ENCODE measurements at regions not wholly inside any gene's neighbourhood (a gene's known extent, or its start where the extent isn't known, plus 50 kb on each side); places are given as distances from the start of the nearest gene placed in this dataset.

- TF ChIP-seq CTCF (IDR thresholded peaks at IDR 0.05; ENCODE audit: insufficient read depth, low read length, poor library complexity, severe bottlenecking) = no peak
- H3K4me3 ChIP-seq (ENCODE audit: low read depth, low read length) = no peak overlapping the region
- H3K36me3 ChIP-seq (ENCODE audit: control insufficient read depth, insufficient read depth, low read length) = no peaks in the 10 kb centered on the region
- DNase-seq (ENCODE audit: low read depth) = no peak
- H3K27me3 ChIP-seq (ENCODE audit: control insufficient read depth, insufficient read depth, low read length) = peaks cover under 1% of the 10 kb centered on the region
These were observed 105.7 kb upstream of the GATB start for GRCh38 chr4:151866592-151866918.

DNA sequence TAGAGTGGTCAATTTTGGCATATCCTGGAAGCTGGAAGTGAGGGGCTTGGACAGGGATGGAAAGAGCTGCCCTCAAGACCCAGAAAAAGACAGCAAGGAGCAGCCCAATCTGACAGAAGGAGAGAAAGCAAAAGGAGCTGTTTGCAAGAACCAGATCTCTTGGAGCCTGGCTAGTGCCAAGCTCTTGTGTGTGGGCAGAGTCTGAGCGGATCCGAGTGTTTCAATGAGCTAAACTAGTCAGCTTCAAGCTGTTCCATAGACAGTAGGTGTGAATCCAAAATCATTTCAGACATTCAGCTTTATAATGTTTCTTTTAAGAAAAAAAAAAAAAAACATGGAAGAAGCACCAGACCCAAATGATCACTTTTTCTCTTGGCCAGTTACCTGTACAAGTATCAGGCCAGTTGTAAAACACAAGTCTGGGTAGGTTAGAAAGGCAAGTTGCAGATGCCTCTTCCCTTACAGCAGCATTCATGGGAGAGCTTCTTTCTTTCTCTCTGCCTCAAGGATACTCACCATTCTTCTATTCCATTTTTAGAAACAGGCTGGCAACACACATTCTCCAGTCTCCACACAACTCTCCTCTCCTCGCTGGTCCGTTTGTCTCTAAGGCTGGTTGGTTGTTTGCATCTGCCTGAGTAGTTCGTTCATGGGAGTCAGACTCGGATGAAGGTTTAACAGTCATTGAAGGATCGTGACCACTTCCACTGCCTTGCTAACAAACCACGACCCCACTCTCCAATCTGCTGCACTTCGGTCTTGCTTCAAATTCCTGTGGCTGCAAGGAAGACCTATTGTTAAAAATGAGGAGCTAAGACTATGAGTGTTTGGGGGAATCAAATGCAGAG is 105.2 kb upstream of the GATB start:
- H3K36me3 ChIP-seq (ENCODE audit: control insufficient read depth, insufficient read depth, low read length) = no peaks in the 10 kb centered on the region
- DNase-seq (ENCODE audit: low read depth) = no peak
- H3K4me3 ChIP-seq (ENCODE audit: low read depth, low read length) = no peak overlapping the region
- H3K27me3 ChIP-seq (ENCODE audit: control insufficient read depth, insufficient read depth, low read length) = peaks cover 2% of the 10 kb centered on the region
- no peak for TF ChIP-seq CTCF (IDR thresholded peaks at IDR 0.05; ENCODE audit: insufficient read depth, low read length, poor library complexity, severe bottlenecking)

DNA sequence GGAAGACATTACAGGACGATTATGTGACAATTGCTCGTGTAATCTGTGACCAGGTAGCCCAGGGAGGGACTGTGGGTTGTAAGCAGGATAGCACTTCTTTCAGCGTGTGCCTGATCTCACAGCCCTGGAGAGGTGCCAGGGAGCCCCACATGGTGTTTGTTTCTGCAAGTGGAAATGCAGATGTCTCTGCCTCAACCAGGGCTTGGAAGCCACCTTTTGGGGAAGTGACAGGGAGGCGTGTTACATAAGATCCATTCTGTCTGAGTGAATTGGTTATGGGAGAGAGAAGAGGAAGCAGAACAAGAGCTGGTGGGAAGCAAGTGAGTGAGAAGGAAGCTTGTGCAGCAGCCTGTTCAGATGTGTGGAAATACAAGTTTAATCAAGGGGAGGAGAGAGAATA is 104.5 kb upstream of the GATB start:
- no peak for DNase-seq (ENCODE audit: low read depth)
- Histone ChIP-seq H3K27me3 (ENCODE audit: control insufficient read depth, insufficient read depth, low read length) (peaks cover 2% of the 10 kb centered on the region), H3K4me3 (ENCODE audit: low read depth, low read length) (no peak overlapping the region), H3K36me3 (ENCODE audit: control insufficient read depth, insufficient read depth, low read length) (no peaks in the 10 kb centered on the region)
- TF ChIP-seq CTCF (IDR thresholded peaks at IDR 0.05; ENCODE audit: insufficient read depth, low read length, poor library complexity, severe bottlenecking) = no peak

DNA sequence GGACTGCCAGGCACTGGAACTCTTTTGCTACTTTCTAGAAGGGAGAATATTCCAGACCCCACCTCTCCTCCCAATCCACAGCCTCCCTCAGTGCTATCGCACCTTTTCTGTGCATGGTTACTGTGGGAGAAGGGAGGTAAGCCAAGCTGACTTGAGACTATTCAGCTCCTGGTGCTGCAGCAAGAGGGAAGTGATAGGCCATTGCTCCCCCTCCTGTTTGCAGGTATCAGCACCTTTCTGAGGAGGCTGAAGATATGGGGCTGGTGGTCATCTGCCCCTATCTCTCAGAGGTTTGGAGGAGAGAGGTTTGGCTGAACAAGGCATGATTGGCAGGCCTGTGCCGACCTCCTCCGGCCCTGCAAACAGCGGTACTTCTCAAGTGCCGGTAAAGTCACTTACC is 103.3 kb upstream of the GATB start:
- no peak for TF ChIP-seq CTCF (IDR thresholded peaks at IDR 0.05; ENCODE audit: insufficient read depth, low read length, poor library complexity, severe bottlenecking)
- H3K36me3 ChIP-seq (ENCODE audit: control insufficient read depth, insufficient read depth, low read length) = no peaks in the 10 kb centered on the region
- no peak for DNase-seq (ENCODE audit: low read depth)
- H3K27me3 ChIP-seq (ENCODE audit: control insufficient read depth, insufficient read depth, low read length) = peaks cover 2% of the 10 kb centered on the region
- no peak overlapping the region for H3K4me3 ChIP-seq (ENCODE audit: low read depth, low read length)

GRCh38 chr4:151862766-151863165 is 102.0 kb upstream of the GATB start:
- Histone ChIP-seq H3K4me3 (ENCODE audit: low read depth, low read length) (no peak overlapping the region), H3K27me3 (ENCODE audit: control insufficient read depth, insufficient read depth, low read length) (peaks cover 2% of the 10 kb centered on the region), H3K36me3 (ENCODE audit: control insufficient read depth, insufficient read depth, low read length) (no peaks in the 10 kb centered on the region)
- no peak for TF ChIP-seq CTCF (IDR thresholded peaks at IDR 0.05; ENCODE audit: insufficient read depth, low read length, poor library complexity, severe bottlenecking)
- DNase-seq (ENCODE audit: low read depth) = no peak

- no peak overlapping the region for H3K4me3 ChIP-seq (ENCODE audit: low read depth, low read length)
- H3K27me3 ChIP-seq (ENCODE audit: control insufficient read depth, insufficient read depth, low read length) = peaks cover 2% of the 10 kb centered on the region
- DNase-seq (ENCODE audit: low read depth) = no peak
- no peak for TF ChIP-seq CTCF (IDR thresholded peaks at IDR 0.05; ENCODE audit: insufficient read depth, low read length, poor library complexity, severe bottlenecking)
- no peaks in the 10 kb centered on the region for H3K36me3 ChIP-seq (ENCODE audit: control insufficient read depth, insufficient read depth, low read length)
These were observed 99.8 kb upstream of the GATB start for GRCh38 chr4:151860561-151861093.
